ENCODE measurements at regions not wholly inside any gene's neighbourhood (a gene's known extent, or its start where the extent isn't known, plus 50 kb on each side); places are given as distances from the start of the nearest gene placed in this dataset.

- no peaks in the 10 kb centered on the region for H3K9me3 ChIP-seq
- peaks cover 49% of the 10 kb centered on the region for H3K4me1 ChIP-seq
These were observed 251.4 kb upstream of the TGFBR2 start for GRCh38 chr3:30354972-30355371.

GRCh38 chr3:30355622-30356021 lies 250.8 kb upstream of the TGFBR2 start:
- Histone ChIP-seq H3K9me3 (no peaks in the 10 kb centered on the region), H3K4me3 (no peak overlapping the region), H3K36me3 (replicated peaks) (no peaks in the 10 kb centered on the region), H3K4me1 (peaks cover 49% of the 10 kb centered on the region), H3K27me3 (ENCODE audit: low read depth) (no peaks in the 10 kb centered on the region)
- no peak for DNase-seq (ENCODE audit: low spot score in 2 of 2)
- in situ Hi-C loops (cut with MboI; ENCODE audit: low sequenced_read_pairs), result no loop called here

More at GRCh38 chr3:30354972-30355371, 251.4 kb upstream of the TGFBR2 start:
- Histone ChIP-seq H3K4me3 (no peak overlapping the region), H3K27me3 (ENCODE audit: low read depth) (no peaks in the 10 kb centered on the region), H3K36me3 (replicated peaks) (no peaks in the 10 kb centered on the region)
- in situ Hi-C loops (cut with MboI; ENCODE audit: low sequenced_read_pairs), result no loop called here
- peak; percentile 36 to 57 for DNase-seq (ENCODE audit: low spot score in 2 of 2)

GRCh38 chr3:30356866-30357753 lies 249.3 kb upstream of the TGFBR2 start:
- no peaks in the 10 kb centered on the region for H3K27me3 ChIP-seq (ENCODE audit: low read depth)
- DNase-seq (ENCODE audit: low spot score in 2 of 2), result peak; percentile 74 to 92
- H3K9me3 ChIP-seq, result no peaks in the 10 kb centered on the region
- in situ Hi-C loops (cut with MboI; ENCODE audit: low sequenced_read_pairs), result no loop called here
- peaks cover 49% of the 10 kb centered on the region for H3K4me1 ChIP-seq
- no peaks in the 10 kb centered on the region for H3K36me3 ChIP-seq (replicated peaks)
- H3K4me3 ChIP-seq, result no peak overlapping the region

GRCh38 chr3:30357897-30358296 lies 248.5 kb upstream of the TGFBR2 start:
- in situ Hi-C loops (cut with MboI; ENCODE audit: low sequenced_read_pairs), result no loop called here
- H3K27me3 ChIP-seq (ENCODE audit: low read depth), result no peaks in the 10 kb centered on the region

GRCh38 chr3:30358871-30359270 lies 247.5 kb upstream of the TGFBR2 start:
- no peak overlapping the region for H3K4me3 ChIP-seq
- H3K9me3 ChIP-seq, result no peaks in the 10 kb centered on the region
- in situ Hi-C loops (cut with MboI; ENCODE audit: low sequenced_read_pairs), result no loop called here
- DNase-seq (ENCODE audit: low spot score in 2 of 2), result no peak
- H3K4me1 ChIP-seq, result peaks cover 47% of the 10 kb centered on the region
- no peaks in the 10 kb centered on the region for H3K36me3 ChIP-seq (replicated peaks)
- no peaks in the 10 kb centered on the region for H3K27me3 ChIP-seq (ENCODE audit: low read depth)

More at GRCh38 chr3:30357897-30358296, 248.5 kb upstream of the TGFBR2 start:
- H3K4me3 ChIP-seq, result no peak overlapping the region
- H3K4me1 ChIP-seq, result peaks cover 49% of the 10 kb centered on the region
- H3K36me3 ChIP-seq (replicated peaks), result no peaks in the 10 kb centered on the region
- H3K9me3 ChIP-seq, result no peaks in the 10 kb centered on the region
- peak; percentile 54 to 87 for DNase-seq (ENCODE audit: low spot score in 2 of 2)

- H3K36me3 ChIP-seq (replicated peaks), result no peaks in the 10 kb centered on the region
- H3K9me3 ChIP-seq, result no peaks in the 10 kb centered on the region
- no peaks in the 10 kb centered on the region for H3K27me3 ChIP-seq (ENCODE audit: low read depth)
- DNase-seq (ENCODE audit: low spot score in 2 of 2), result no peak
- in situ Hi-C loops (cut with MboI; ENCODE audit: low sequenced_read_pairs), result no loop called here
- no peaks in the 10 kb centered on the region; the same call in 1 of the 2 replicates for H3K4me1 ChIP-seq
- H3K4me3 ChIP-seq, result no peak overlapping the region
These were observed 237.4 kb upstream of the TGFBR2 start for GRCh38 chr3:30368978-30369377.

- H3K4me1 ChIP-seq, result no peaks in the 10 kb centered on the region; the same call in 1 of the 2 replicates
- no peak overlapping the region for H3K4me3 ChIP-seq
- DNase-seq (ENCODE audit: low spot score in 2 of 2), result no peak
- no peaks in the 10 kb centered on the region for H3K36me3 ChIP-seq (replicated peaks)
- no peaks in the 10 kb centered on the region for H3K27me3 ChIP-seq (ENCODE audit: low read depth)
- no peaks in the 10 kb centered on the region for H3K9me3 ChIP-seq
- in situ Hi-C loops (cut with MboI; ENCODE audit: low sequenced_read_pairs), result no loop called here
These were observed 235.6 kb upstream of the TGFBR2 start for GRCh38 chr3:30370681-30371271.

GRCh38 chr3:30372837-30373236 lies 233.6 kb upstream of the TGFBR2 start:
- in situ Hi-C loops (cut with MboI; ENCODE audit: low sequenced_read_pairs), result no loop called here
- H3K27me3 ChIP-seq (ENCODE audit: low read depth), result no peaks in the 10 kb centered on the region
- no peaks in the 10 kb centered on the region for H3K9me3 ChIP-seq
- no peaks in the 10 kb centered on the region for H3K36me3 ChIP-seq (replicated peaks)
- no peak overlapping the region for H3K4me3 ChIP-seq
- H3K4me1 ChIP-seq, result no peaks in the 10 kb centered on the region; the same call in 1 of the 2 replicates
- no peak for DNase-seq (ENCODE audit: low spot score in 2 of 2)

- no peak for DNase-seq (ENCODE audit: low spot score in 2 of 2)
- Histone ChIP-seq H3K9me3 (no peaks in the 10 kb centered on the region), H3K4me3 (no peak overlapping the region), H3K4me1 (no peaks in the 10 kb centered on the region), H3K36me3 (replicated peaks) (no peaks in the 10 kb centered on the region), H3K27me3 (ENCODE audit: low read depth) (no peaks in the 10 kb centered on the region)
- in situ Hi-C loops (cut with MboI; ENCODE audit: low sequenced_read_pairs), result no loop called here
These were observed 221.8 kb upstream of the TGFBR2 start for GRCh38 chr3:30384546-30385072.

- H3K9me3 ChIP-seq, result no peaks in the 10 kb centered on the region
- no peaks in the 10 kb centered on the region for H3K36me3 ChIP-seq (replicated peaks)
- no peaks in the 10 kb centered on the region for H3K4me1 ChIP-seq
- no peak for DNase-seq (ENCODE audit: low spot score in 2 of 2)
- in situ Hi-C loops (cut with MboI; ENCODE audit: low sequenced_read_pairs), result no loop called here
- no peaks in the 10 kb centered on the region for H3K27me3 ChIP-seq (ENCODE audit: low read depth)
- no peak overlapping the region for H3K4me3 ChIP-seq
These were observed 213.3 kb upstream of the TGFBR2 start for GRCh38 chr3:30393079-30393478.

- no peaks in the 10 kb centered on the region for H3K27me3 ChIP-seq (ENCODE audit: low read depth)
- H3K36me3 ChIP-seq (replicated peaks), result no peaks in the 10 kb centered on the region
- DNase-seq (ENCODE audit: low spot score in 2 of 2), result no peak
- in situ Hi-C loops (cut with MboI; ENCODE audit: low sequenced_read_pairs), result no loop called here
- peaks cover 13% of the 10 kb centered on the region for H3K4me1 ChIP-seq
- no peak overlapping the region for H3K4me3 ChIP-seq
- H3K9me3 ChIP-seq, result no peaks in the 10 kb centered on the region
These were observed 209.4 kb upstream of the TGFBR2 start for GRCh38 chr3:30397030-30397429.

- in situ Hi-C loops (cut with MboI; ENCODE audit: low sequenced_read_pairs), result no loop called here
These were observed 206.8 kb upstream of the TGFBR2 start for GRCh38 chr3:30399394-30400181.

GRCh38 chr3:30400926-30401325 lies 205.5 kb upstream of the TGFBR2 start:
- Histone ChIP-seq H3K4me1 (peaks cover 13% of the 10 kb centered on the region), H3K36me3 (replicated peaks) (no peaks in the 10 kb centered on the region), H3K27me3 (ENCODE audit: low read depth) (no peaks in the 10 kb centered on the region), H3K9me3 (no peaks in the 10 kb centered on the region), H3K4me3 (no peak overlapping the region)
- DNase-seq (ENCODE audit: low spot score in 2 of 2), result no peak
- in situ Hi-C loops (cut with MboI; ENCODE audit: low sequenced_read_pairs), result no loop called here

More at GRCh38 chr3:30399394-30400181, 206.8 kb upstream of the TGFBR2 start:
- Histone ChIP-seq H3K4me3 (no peak overlapping the region), H3K4me1 (peaks cover 13% of the 10 kb centered on the region), H3K27me3 (ENCODE audit: low read depth) (no peaks in the 10 kb centered on the region), H3K36me3 (replicated peaks) (no peaks in the 10 kb centered on the region), H3K9me3 (no peaks in the 10 kb centered on the region)
- no peak for DNase-seq (ENCODE audit: low spot score in 2 of 2)
